ENCODE measurements at regions not wholly inside any gene's neighbourhood (a gene's known extent, or its start where the extent isn't known, plus 50 kb on each side); places are given as distances from the start of the nearest gene placed in this dataset.

- no peak for DNase-seq (ENCODE audit: low read depth in 2 of 2)
Observed at GRCh38 chr1:221791846-221792245, 50.0 kb upstream of the DUSP10 start.
